GM23338 (cell line): ENCODE measurements at regions not wholly inside any gene's neighbourhood (a gene's known extent, or its start where the extent isn't known, plus 50 kb on each side); places are given as distances from the start of the nearest gene placed in this dataset.

ENCODE experiments used
- ATAC-seq: fragments of 200-7000 bp; cut with Tn5 transposase; 3 replicates; pipeline ENCODE4 v1.9.1; 2020
- DNase-seq: peaks from one replicate; pipeline ENCODE4 v3.0.0-alpha.2; 2015; ENCODE audit warnings: low spot score
- H2AFZ ChIP-seq: fragments of 200-600 bp; sonication (generic); 2 replicates; pipeline ENCODE4 v1.8.0; 2016; ENCODE audit warnings: antibody characterized with exemption, mild to moderate bottlenecking, moderate library complexity
- H3F3A ChIP-seq: fragments of 200-600 bp; sonication (generic); replicated peaks from 2 replicates; pipeline ENCODE4 v1.8.0; 2017; ENCODE audit warnings: antibody characterized with exemption, mixed run types, low read depth
- H3K27ac ChIP-seq: fragments of 200-600 bp; sonication (generic); 2 replicates; pipeline ENCODE4 v1.6.1; 2016; ENCODE audit warnings: low read depth
- H3K27me3 ChIP-seq: fragments of 200-600 bp; sonication (generic); 2 replicates; pipeline ENCODE4 v1.8.0; 2016; ENCODE audit warnings: mild to moderate bottlenecking, mixed run types, moderate library complexity; ENCODE audit not compliant: insufficient read depth
- H3K36me3 ChIP-seq: fragments of 200-600 bp; sonication (generic); 2 replicates; pipeline ENCODE4 v1.8.0; 2016; ENCODE audit warnings: mild to moderate bottlenecking; ENCODE audit not compliant: insufficient read depth
- H3K4me1 ChIP-seq: fragments of 200-600 bp; sonication (generic); 2 replicates; pipeline ENCODE4 v1.8.0; 2016; ENCODE audit warnings: mild to moderate bottlenecking, moderate library complexity; ENCODE audit not compliant: insufficient read depth
- H3K4me2 ChIP-seq: fragments of 200-600 bp; sonication (generic); 2 replicates; pipeline ENCODE4 v1.7.1; 2017; ENCODE audit warnings: mixed run types
- H3K4me3 ChIP-seq: fragments of 200-600 bp; sonication (generic); 2 replicates; pipeline ENCODE4 v1.6.1; 2016; ENCODE audit warnings: mixed run types
- H3K79me2 ChIP-seq: fragments of 200-600 bp; sonication (generic); replicated peaks from 2 replicates; pipeline ENCODE4 v1.8.0; 2017; ENCODE audit warnings: mild to moderate bottlenecking; ENCODE audit not compliant: insufficient read depth
- H3K9me2 ChIP-seq: fragments of 200-600 bp; sonication (generic); 2 replicates; pipeline ENCODE4 v1.8.0; 2017; ENCODE audit not compliant: insufficient read depth
- H4K20me1 ChIP-seq: fragments of 200-600 bp; sonication (generic); replicated peaks from 2 replicates; pipeline ENCODE4 v1.8.0; 2017; ENCODE audit warnings: mild to moderate bottlenecking; ENCODE audit not compliant: insufficient read depth
- H3K27ac Mint-ChIP-seq: 2 replicates; pipeline ENCODE4 v1.8.0; 2020; ENCODE audit warnings: inconsistent platforms, mild to moderate bottlenecking, moderate library complexity, mixed read lengths
- H3K27me3 Mint-ChIP-seq: 3 replicates; pipeline ENCODE4 v1.8.0; 2022; ENCODE audit warnings: low read depth, mild to moderate bottlenecking, moderate library complexity, mixed read lengths, inconsistent platforms; ENCODE audit not compliant: insufficient read depth, poor library complexity
- H3K36me3 Mint-ChIP-seq: 3 replicates; pipeline ENCODE4 v1.8.0; 2021; ENCODE audit warnings: low read depth, mild to moderate bottlenecking, inconsistent platforms, moderate library complexity, mixed read lengths
- H3K4me1 Mint-ChIP-seq: 3 replicates; pipeline ENCODE4 v1.8.0; 2020; ENCODE audit warnings: mild to moderate bottlenecking, inconsistent platforms, mixed read lengths
- H3K4me3 Mint-ChIP-seq: 3 replicates; pipeline ENCODE4 v1.8.0; 2021; ENCODE audit warnings: moderate library complexity, mild to moderate bottlenecking, inconsistent platforms, mixed read lengths
- H3K9me3 Mint-ChIP-seq: 3 replicates; pipeline ENCODE4 v1.8.0; 2020; ENCODE audit warnings: moderate library complexity, mild to moderate bottlenecking, inconsistent platforms, mixed read lengths
- EZH2 ChIP-seq: fragments of 200-600 bp; sonication (generic); IDR thresholded peaks from one replicate; pipeline ENCODE4 v1.8.0; 2017; ENCODE audit warnings: antibody characterized with exemption, mild to moderate bottlenecking, low read depth; ENCODE audit not compliant: unreplicated experiment
- EZH2phosphoT487 ChIP-seq: fragments of 200-600 bp; sonication (generic); IDR thresholded peaks from one replicate; pipeline ENCODE4 v1.8.1; 2018; ENCODE audit warnings: antibody characterized with exemption; ENCODE audit not compliant: unreplicated experiment
- JUNB ChIP-seq: IDR thresholded peaks from one replicate; pipeline ENCODE4 v1.6.1; 2016; ENCODE audit warnings: antibody characterized with exemption; ENCODE audit not compliant: unreplicated experiment
- NANOG ChIP-seq: IDR thresholded peaks from 2 replicates; pipeline ENCODE4 v1.6.1; 2016; ENCODE audit warnings: antibody characterized with exemption, borderline replicate concordance
- STAT1 ChIP-seq: IDR thresholded peaks from one replicate; pipeline ENCODE4 v1.6.1; 2016; ENCODE audit warnings: antibody characterized with exemption; ENCODE audit not compliant: unreplicated experiment
- ZNF114 ChIP-seq: fragments of 250-450 bp; sonication (Bioruptor Pico); IDR thresholded peaks from 2 replicates; pipeline ENCODE4 v1.5.0; 2020; ENCODE audit warnings: mild to moderate bottlenecking, moderate library complexity
- TF ChIP-seq, protein P1 (sequence below), 2 experiments: fragments of 200-600 bp in 1 of 2; sonication (generic) in 1 of 2; conservative IDR thresholded peaks; 2 replicates each; pipeline versions ENCODE4 v1.5.1 to v1.6.1; 2016 to 2017; ENCODE audit warnings: antibody characterized with exemption in 2 of 2, low read depth in 2 of 2, mild to moderate bottlenecking in 2 of 2, moderate library complexity in 1 of 2
- TF ChIP-seq, protein P2 (sequence below): fragments of 250-450 bp; sonication (Bioruptor Pico); IDR thresholded peaks from 2 replicates; pipeline ENCODE4 v1.5.0; 2020; ENCODE audit warnings: mild to moderate bottlenecking, moderate library complexity

DNA sequence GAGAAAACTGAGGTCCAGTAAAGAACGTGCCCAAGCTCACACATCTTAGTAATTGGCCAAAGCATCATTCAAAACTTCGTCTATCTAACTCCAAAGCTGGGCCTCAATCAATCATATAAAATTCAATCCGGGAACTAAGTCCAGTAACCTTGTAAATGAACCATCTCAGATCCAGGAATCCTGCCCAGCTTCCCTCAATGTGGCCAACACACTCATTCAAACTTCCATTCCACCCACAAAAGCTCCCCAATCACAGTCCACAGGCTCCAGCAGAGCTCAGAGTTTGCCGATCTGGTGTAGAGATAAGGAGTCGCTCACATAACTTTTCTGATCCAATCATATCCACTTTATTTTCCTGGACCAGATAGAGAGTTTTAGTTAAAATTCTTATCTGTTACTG is 144.8 kb downstream of the SPATA18 start:
- H3K4me1 Mint-ChIP-seq = peaks cover 17% of the 10 kb centered on the region
- DNase-seq = no peak
- Histone ChIP-seq H3K4me3 (no peak overlapping the region), H2AFZ (no peak overlapping the region), H3K9me2 (peaks cover 2% of the 10 kb centered on the region), H3K79me2 (no peaks in the 10 kb centered on the region), H3F3A (no peaks in the 10 kb centered on the region), H4K20me1 (no peaks in the 10 kb centered on the region), H3K36me3 (no peaks in the 10 kb centered on the region), H3K4me2 (no peak overlapping the region), H3K27ac (no peak overlapping the region), H3K4me1 (peaks cover 15% of the 10 kb centered on the region; the same call in 1 of the 2 replicates), H3K27me3 (no peaks in the 10 kb centered on the region)
- H3K27me3 Mint-ChIP-seq = no peaks in the 10 kb centered on the region
- H3K27ac Mint-ChIP-seq = no peak overlapping the region
- TF ChIP-seq EZH2 (no peak), JUNB (no peak), NANOG (no peak), ZNF114 (no peak), STAT1 (no peak)
- no peaks in the 10 kb centered on the region; the same call in 2 of the 3 replicates for H3K36me3 Mint-ChIP-seq
- ATAC-seq = no peak
- no peak overlapping the region for H3K4me3 Mint-ChIP-seq
- H3K9me3 Mint-ChIP-seq = no peaks in the 10 kb centered on the region; the same call in 1 of the 3 replicates

DNA sequence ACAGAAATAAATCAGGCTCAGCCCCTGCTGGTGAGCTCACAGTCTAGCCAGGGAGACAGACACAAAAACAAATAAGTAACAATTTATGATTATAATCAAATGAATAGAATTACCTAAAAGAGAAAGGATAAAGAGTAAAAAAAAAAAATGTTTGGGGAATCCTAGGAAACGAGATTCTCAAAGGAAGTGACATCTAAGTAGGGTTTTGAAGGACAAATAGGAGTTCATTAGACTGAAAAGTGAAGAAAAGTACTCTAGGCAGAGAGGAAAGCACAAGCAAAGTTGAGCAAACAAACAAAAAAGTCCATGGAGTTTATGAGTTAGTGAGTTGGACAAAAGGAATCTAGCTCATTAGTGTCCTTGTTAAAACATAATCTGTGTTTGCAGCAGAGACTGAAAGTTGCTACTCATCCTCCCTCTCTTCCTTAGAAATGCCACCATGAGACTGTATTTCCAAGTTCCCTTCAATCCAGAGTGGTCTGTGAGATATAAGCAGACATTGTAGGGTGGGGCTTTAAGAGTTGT is 145.6 kb downstream of the SPATA18 start:
- Mint-ChIP-seq H3K4me3 (no peak overlapping the region), H3K27ac (no peak overlapping the region)

More for the DNA sequence above, 145.6 kb downstream of the SPATA18 start:
- Histone ChIP-seq H3K4me1 (peaks cover 18% of the 10 kb centered on the region; the same call in 1 of the 2 replicates), H3K79me2 (no peaks in the 10 kb centered on the region), H3K27ac (no peak overlapping the region), H3K36me3 (no peaks in the 10 kb centered on the region), H3K27me3 (no peaks in the 10 kb centered on the region), H3K9me2 (peaks cover 9% of the 10 kb centered on the region), H3K4me3 (no peak overlapping the region), H2AFZ (no peak overlapping the region), H4K20me1 (no peaks in the 10 kb centered on the region), H3K4me2 (no peak overlapping the region), H3F3A (no peaks in the 10 kb centered on the region)
- H3K27me3 Mint-ChIP-seq = no peaks in the 10 kb centered on the region
- ATAC-seq (no peak), DNase-seq (no peak)
- no peak for TF ChIP-seq EZH2phosphoT487
- TF ChIP-seq, protein P1, sequence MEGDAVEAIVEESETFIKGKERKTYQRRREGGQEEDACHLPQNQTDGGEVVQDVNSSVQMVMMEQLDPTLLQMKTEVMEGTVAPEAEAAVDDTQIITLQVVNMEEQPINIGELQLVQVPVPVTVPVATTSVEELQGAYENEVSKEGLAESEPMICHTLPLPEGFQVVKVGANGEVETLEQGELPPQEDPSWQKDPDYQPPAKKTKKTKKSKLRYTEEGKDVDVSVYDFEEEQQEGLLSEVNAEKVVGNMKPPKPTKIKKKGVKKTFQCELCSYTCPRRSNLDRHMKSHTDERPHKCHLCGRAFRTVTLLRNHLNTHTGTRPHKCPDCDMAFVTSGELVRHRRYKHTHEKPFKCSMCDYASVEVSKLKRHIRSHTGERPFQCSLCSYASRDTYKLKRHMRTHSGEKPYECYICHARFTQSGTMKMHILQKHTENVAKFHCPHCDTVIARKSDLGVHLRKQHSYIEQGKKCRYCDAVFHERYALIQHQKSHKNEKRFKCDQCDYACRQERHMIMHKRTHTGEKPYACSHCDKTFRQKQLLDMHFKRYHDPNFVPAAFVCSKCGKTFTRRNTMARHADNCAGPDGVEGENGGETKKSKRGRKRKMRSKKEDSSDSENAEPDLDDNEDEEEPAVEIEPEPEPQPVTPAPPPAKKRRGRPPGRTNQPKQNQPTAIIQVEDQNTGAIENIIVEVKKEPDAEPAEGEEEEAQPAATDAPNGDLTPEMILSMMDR (conservative IDR thresholded peaks at IDR 0.05; ENCODE audit: low read depth in 2 of 2) = no peak
- TF ChIP-seq, protein P2, sequence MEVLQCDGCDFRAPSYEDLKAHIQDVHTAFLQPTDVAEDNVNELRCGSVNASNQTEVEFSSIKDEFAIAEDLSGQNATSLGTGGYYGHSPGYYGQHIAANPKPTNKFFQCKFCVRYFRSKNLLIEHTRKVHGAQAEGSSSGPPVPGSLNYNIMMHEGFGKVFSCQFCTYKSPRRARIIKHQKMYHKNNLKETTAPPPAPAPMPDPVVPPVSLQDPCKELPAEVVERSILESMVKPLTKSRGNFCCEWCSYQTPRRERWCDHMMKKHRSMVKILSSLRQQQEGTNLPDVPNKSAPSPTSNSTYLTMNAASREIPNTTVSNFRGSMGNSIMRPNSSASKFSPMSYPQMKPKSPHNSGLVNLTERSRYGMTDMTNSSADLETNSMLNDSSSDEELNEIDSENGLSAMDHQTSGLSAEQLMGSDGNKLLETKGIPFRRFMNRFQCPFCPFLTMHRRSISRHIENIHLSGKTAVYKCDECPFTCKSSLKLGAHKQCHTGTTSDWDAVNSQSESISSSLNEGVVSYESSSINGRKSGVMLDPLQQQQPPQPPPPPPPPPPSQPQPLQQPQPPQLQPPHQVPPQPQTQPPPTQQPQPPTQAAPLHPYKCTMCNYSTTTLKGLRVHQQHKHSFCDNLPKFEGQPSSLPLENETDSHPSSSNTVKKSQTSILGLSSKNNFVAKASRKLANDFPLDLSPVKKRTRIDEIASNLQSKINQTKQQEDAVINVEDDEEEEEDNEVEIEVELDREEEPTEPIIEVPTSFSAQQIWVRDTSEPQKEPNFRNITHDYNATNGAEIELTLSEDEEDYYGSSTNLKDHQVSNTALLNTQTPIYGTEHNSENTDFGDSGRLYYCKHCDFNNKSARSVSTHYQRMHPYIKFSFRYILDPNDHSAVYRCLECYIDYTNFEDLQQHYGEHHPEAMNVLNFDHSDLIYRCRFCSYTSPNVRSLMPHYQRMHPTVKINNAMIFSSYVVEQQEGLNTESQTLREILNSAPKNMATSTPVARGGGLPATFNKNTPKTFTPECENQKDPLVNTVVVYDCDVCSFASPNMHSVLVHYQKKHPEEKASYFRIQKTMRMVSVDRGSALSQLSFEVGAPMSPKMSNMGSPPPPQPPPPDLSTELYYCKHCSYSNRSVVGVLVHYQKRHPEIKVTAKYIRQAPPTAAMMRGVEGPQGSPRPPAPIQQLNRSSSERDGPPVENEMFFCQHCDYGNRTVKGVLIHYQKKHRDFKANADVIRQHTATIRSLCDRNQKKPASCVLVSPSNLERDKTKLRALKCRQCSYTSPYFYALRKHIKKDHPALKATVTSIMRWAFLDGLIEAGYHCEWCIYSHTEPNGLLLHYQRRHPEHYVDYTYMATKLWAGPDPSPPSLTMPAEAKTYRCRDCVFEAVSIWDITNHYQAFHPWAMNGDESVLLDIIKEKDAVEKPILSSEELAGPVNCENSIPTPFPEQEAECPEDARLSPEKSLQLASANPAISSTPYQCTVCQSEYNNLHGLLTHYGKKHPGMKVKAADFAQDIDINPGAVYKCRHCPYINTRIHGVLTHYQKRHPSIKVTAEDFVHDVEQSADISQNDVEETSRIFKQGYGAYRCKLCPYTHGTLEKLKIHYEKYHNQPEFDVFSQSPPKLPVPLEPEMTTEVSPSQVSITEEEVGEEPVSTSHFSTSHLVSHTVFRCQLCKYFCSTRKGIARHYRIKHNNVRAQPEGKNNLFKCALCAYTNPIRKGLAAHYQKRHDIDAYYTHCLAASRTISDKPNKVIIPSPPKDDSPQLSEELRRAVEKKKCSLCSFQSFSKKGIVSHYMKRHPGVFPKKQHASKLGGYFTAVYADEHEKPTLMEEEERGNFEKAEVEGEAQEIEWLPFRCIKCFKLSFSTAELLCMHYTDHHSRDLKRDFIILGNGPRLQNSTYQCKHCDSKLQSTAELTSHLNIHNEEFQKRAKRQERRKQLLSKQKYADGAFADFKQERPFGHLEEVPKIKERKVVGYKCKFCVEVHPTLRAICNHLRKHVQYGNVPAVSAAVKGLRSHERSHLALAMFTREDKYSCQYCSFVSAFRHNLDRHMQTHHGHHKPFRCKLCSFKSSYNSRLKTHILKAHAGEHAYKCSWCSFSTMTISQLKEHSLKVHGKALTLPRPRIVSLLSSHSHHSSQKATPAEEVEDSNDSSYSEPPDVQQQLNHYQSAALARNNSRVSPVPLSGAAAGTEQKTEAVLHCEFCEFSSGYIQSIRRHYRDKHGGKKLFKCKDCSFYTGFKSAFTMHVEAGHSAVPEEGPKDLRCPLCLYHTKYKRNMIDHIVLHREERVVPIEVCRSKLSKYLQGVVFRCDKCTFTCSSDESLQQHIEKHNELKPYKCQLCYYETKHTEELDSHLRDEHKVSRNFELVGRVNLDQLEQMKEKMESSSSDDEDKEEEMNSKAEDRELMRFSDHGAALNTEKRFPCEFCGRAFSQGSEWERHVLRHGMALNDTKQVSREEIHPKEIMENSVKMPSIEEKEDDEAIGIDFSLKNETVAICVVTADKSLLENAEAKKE (CRISPR knock-in tag) = no peak
- H3K9me3 Mint-ChIP-seq = no peaks in the 10 kb centered on the region; the same call in none of the 3 replicates
- H3K4me1 Mint-ChIP-seq = peaks cover 23% of the 10 kb centered on the region
- H3K36me3 Mint-ChIP-seq = no peaks in the 10 kb centered on the region; the same call in 2 of the 3 replicates
